ENCODE measurements at regions not wholly inside any gene's neighbourhood (a gene's known extent, or its start where the extent isn't known, plus 50 kb on each side); places are given as distances from the start of the nearest gene placed in this dataset.

DNA sequence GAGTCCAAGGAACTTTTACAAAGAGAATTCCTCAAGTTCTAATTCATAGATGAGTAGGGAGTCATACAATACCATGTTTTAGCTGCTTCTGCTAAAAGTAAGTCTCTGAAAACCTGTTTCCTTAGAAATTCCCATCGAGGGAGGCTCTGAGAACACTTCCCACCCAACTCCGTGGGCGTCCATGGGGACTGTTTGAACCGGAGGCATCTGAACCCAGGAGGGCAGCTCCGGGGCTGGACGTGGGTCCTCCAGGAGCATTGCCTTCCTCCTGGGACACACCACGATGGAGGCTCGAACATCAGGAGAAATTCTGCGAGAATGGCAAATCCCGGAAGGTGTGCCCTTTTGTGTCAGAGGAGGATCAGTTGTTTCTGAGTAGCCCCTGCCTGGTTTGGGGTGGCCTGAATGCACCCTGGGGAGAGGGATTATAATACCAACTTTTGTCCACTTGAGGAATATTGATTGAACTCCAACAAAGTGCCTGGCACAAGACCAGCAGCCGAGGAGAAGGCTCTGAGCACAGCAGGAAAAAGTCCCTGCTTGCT lies 327.5 kb upstream of the SALL3 start:
- no peak for DNase-seq (ENCODE audit: extremely low spot score)
- ChIA-PET CTCF (no interaction called here), POLR2A (no interaction called here)
- TF ChIP-seq BHLHE40 (IDR thresholded peaks at IDR 0.05; ENCODE audit: borderline replicate concordance) (no peak), CTBP1 (IDR thresholded peaks at IDR 0.05; ENCODE audit: borderline replicate concordance) (no peak), NFRKB (IDR thresholded peaks at IDR 0.05) (no peak), ARNT (IDR thresholded peaks at IDR 0.05) (no peak), FOXK2 (IDR thresholded peaks at IDR 0.05) (no peak), FOXM1 (IDR thresholded peaks at IDR 0.05; ENCODE audit: borderline replicate concordance) (no peak), HDGF (IDR thresholded peaks at IDR 0.05; ENCODE audit: borderline replicate concordance) (no peak), ELF4 (IDR thresholded peaks at IDR 0.05) (no peak), LEF1 (IDR thresholded peaks at IDR 0.05; ENCODE audit: borderline replicate concordance) (no peak), FOXA1 (IDR thresholded peaks at IDR 0.05) (no peak), SUZ12 (IDR thresholded peaks at IDR 0.05) (no peak)

DNA sequence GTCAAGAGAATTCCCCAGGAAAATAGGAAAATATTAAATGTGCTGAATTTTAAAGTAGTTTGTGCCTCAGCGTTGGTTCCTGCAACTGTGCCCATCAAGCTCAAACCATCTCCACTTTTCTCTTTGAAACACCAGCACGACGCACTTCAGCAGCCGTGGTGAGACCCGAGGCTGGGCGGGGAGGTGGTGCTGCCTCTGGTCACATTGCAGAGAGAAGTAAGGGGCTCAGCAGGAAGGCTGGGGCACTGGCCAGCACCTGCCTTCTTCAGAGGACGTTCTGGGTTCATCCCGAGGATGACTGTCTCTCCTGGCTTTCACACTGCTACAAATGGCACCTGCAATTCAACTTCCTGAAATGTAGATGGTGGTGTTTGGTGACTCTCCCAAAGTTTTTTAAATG lies 323.7 kb upstream of the SALL3 start:
- ChIA-PET CTCF (no interaction called here), POLR2A (no interaction called here)
- DNase-seq (ENCODE audit: extremely low spot score), result no peak
- TF ChIP-seq BHLHE40 (IDR thresholded peaks at IDR 0.05; ENCODE audit: borderline replicate concordance), result no peak
- TF ChIP-seq, protein P1, sequence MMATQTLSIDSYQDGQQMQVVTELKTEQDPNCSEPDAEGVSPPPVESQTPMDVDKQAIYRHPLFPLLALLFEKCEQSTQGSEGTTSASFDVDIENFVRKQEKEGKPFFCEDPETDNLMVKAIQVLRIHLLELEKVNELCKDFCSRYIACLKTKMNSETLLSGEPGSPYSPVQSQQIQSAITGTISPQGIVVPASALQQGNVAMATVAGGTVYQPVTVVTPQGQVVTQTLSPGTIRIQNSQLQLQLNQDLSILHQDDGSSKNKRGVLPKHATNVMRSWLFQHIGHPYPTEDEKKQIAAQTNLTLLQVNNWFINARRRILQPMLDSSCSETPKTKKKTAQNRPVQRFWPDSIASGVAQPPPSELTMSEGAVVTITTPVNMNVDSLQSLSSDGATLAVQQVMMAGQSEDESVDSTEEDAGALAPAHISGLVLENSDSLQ (IDR thresholded peaks at IDR 0.05), result no peak
- TF ChIP-seq FOXM1 (IDR thresholded peaks at IDR 0.05; ENCODE audit: borderline replicate concordance), result no peak
- no peak for TF ChIP-seq SUZ12 (IDR thresholded peaks at IDR 0.05)
- TF ChIP-seq ZNF384 (IDR thresholded peaks at IDR 0.05), result no peak
- no peak for TF ChIP-seq SP1 (IDR thresholded peaks at IDR 0.05)
- TF ChIP-seq TARDBP (IDR thresholded peaks at IDR 0.05), result no peak
- TF ChIP-seq ELF4 (IDR thresholded peaks at IDR 0.05), result no peak
- TF ChIP-seq LEF1 (IDR thresholded peaks at IDR 0.05; ENCODE audit: borderline replicate concordance), result no peak
- TF ChIP-seq L3MBTL2 (conservative IDR thresholded peaks at IDR 0.05), result no peak
- TF ChIP-seq CTBP1 (IDR thresholded peaks at IDR 0.05; ENCODE audit: borderline replicate concordance), result no peak
- no peak for TF ChIP-seq NFRKB (IDR thresholded peaks at IDR 0.05)
- no peak for TF ChIP-seq FOXA1 (IDR thresholded peaks at IDR 0.05)
- TF ChIP-seq ARNT (IDR thresholded peaks at IDR 0.05), result no peak

DNA sequence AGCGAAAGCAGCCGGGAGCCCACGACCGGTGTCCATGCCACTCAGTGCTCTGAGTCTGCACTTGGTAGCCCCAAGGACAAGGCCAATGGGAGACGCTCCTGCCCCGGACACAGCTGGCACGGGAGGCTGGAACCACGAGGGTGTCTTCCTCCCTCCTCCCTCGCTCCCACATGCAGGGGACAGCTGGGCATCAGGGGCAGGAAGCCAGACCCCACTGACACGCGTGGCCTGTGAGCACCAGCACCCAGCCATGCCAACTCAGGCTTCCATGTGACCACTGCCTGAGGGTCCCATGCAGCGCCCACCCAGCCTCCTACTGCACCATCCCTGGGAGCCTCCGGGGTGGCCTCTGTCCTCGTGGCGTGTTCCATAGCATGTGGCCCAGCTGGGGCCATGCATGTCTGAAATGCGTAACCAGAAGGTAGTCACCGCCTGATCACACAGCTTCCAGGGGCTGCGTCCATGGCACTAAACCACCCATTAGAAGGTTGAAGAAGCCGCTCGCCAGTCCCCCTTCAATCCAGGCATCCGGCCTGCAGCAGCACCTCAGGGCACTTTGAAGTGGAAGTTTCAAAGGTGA lies 323.2 kb upstream of the SALL3 start:
- no peak for DNase-seq (ENCODE audit: extremely low spot score)
- CTCF ChIA-PET, result no interaction called here
- POLR2A ChIA-PET, result no interaction called here
- TF ChIP-seq ELF4 (IDR thresholded peaks at IDR 0.05) (no peak), NFRKB (IDR thresholded peaks at IDR 0.05) (no peak), LEF1 (IDR thresholded peaks at IDR 0.05; ENCODE audit: borderline replicate concordance) (no peak), HDGF (IDR thresholded peaks at IDR 0.05; ENCODE audit: borderline replicate concordance) (no peak), ZNF384 (IDR thresholded peaks at IDR 0.05) (no peak), SP1 (IDR thresholded peaks at IDR 0.05) (no peak), FOXK2 (IDR thresholded peaks at IDR 0.05) (no peak), SUZ12 (IDR thresholded peaks at IDR 0.05) (no peak), FOXA1 (IDR thresholded peaks at IDR 0.05) (no peak), TARDBP (IDR thresholded peaks at IDR 0.05) (no peak)
- TF ChIP-seq, protein P1 (IDR thresholded peaks at IDR 0.05), result no peak

DNA sequence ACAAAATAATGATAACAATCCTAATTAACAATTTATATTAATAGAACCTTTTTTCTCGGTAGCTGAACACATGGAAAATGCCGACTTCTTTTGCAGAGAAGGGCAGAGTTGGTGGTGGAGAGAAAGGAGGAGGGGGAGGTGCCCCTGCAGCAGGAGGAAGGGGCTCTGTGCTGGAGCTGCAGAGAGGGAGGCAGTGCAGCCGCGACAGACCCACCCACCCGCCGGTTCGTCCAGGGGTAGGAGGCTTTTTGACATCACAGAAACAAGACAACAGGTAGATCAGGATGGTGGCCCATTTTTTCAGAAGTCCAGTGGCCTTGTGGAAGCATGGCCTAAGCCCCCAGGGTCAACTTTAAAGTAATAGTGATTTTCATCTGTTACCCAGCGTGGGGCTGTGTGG lies 321.1 kb upstream of the SALL3 start:
- TF ChIP-seq TARDBP (IDR thresholded peaks at IDR 0.05) (no peak), NFRKB (IDR thresholded peaks at IDR 0.05) (no peak), LEF1 (IDR thresholded peaks at IDR 0.05; ENCODE audit: borderline replicate concordance) (no peak), FOXA1 (IDR thresholded peaks at IDR 0.05) (no peak), FOXM1 (IDR thresholded peaks at IDR 0.05; ENCODE audit: borderline replicate concordance) (no peak), FOXK2 (IDR thresholded peaks at IDR 0.05) (no peak), ELF4 (IDR thresholded peaks at IDR 0.05) (no peak), L3MBTL2 (conservative IDR thresholded peaks at IDR 0.05) (no peak), SUZ12 (IDR thresholded peaks at IDR 0.05) (no peak), ZNF384 (IDR thresholded peaks at IDR 0.05) (no peak), HDGF (IDR thresholded peaks at IDR 0.05; ENCODE audit: borderline replicate concordance) (no peak), BHLHE40 (IDR thresholded peaks at IDR 0.05; ENCODE audit: borderline replicate concordance) (no peak), ARNT (IDR thresholded peaks at IDR 0.05) (no peak), CTBP1 (IDR thresholded peaks at IDR 0.05; ENCODE audit: borderline replicate concordance) (no peak)
- TF ChIP-seq, protein P1 (IDR thresholded peaks at IDR 0.05), result no peak
- no peak for DNase-seq (ENCODE audit: extremely low spot score)
- CTCF ChIA-PET, result no interaction called here
- POLR2A ChIA-PET, result no interaction called here

DNA sequence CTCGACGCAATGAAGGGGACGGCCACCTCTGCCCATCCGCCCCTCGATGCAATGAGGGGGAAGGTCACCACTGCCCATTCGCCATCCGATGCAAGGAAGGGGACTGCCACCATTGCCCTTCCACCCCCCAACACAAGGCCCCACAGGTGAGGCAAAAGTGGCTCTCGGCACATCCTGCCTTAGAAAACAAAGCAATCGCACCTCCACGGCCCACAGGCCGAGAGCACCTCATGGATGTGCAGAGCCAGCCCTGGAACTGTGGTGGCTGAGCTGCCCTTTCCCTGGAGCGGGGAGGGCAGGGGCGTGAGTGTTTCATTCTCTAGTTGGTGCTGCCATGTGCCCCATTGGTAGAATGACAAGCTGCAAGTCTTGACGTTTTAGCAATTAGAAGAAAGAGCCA lies 320.6 kb upstream of the SALL3 start:
- ChIA-PET POLR2A (no interaction called here), CTCF (no interaction called here)
- DNase-seq (ENCODE audit: extremely low spot score), result no peak
- TF ChIP-seq ARNT (IDR thresholded peaks at IDR 0.05) (no peak), L3MBTL2 (conservative IDR thresholded peaks at IDR 0.05) (no peak), SP1 (IDR thresholded peaks at IDR 0.05) (no peak), NFRKB (IDR thresholded peaks at IDR 0.05) (no peak), TARDBP (IDR thresholded peaks at IDR 0.05) (no peak), ZNF384 (IDR thresholded peaks at IDR 0.05) (no peak), FOXK2 (IDR thresholded peaks at IDR 0.05) (no peak), LEF1 (IDR thresholded peaks at IDR 0.05; ENCODE audit: borderline replicate concordance) (no peak), BHLHE40 (IDR thresholded peaks at IDR 0.05; ENCODE audit: borderline replicate concordance) (no peak)
- TF ChIP-seq, protein P1 (IDR thresholded peaks at IDR 0.05), result no peak
